ENCODE measurements at regions not wholly inside any gene's neighbourhood (a gene's known extent, or its start where the extent isn't known, plus 50 kb on each side); places are given as distances from the start of the nearest gene placed in this dataset.
"Not testable (repeated sequence)": the region's sequence is repeated elsewhere in the genome, so short reads cannot be mapped to it uniquely, and the experiment has no call there.

DNA sequence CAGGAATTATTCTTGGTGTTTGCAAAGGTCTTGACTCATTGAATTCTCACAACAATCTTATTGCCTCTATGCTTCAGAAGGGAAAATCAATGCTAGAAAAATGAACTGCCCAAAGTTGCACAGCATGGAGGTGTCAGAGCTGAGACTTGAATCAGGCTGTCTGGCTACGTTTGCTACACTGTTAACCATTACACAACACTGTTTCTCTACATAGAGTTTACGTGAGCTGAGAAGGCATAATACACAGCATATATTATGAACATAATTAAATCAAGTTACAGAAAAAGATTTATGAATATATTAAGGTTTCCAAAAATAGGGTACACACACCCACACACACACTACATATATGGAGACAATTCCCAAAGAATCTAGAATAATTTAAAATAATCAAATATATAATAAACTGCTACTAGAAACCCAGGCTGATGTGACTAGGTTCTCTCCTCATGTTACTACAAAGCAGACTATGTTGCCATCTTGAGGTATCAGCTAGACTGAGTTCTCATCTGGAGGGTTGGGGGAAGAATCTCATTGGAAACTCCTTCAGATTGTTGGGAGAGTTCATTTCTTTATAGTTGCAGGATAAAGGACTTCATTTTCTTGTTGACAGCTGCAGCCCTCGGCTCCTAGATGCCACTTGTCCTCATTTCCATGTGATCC, 1270.5 kb downstream of the ARAP2 start:
- Histone ChIP-seq H3K9me3 (ENCODE audit: low read depth, low read length, poor library complexity, severe bottlenecking) (no peaks in the 10 kb centered on the region), H3K27me3 (replicated peaks; ENCODE audit: insufficient read depth, low read depth, low read length, poor library complexity) (no peaks in the 10 kb centered on the region), H3K27ac (ENCODE audit: low read depth, low read length, poor library complexity, severe bottlenecking) (no peak overlapping the region), H3K36me3 (ENCODE audit: insufficient read depth, low read length, poor library complexity, severe bottlenecking) (no peaks in the 10 kb centered on the region), H3K4me1 (ENCODE audit: insufficient read depth, low read length, poor library complexity, severe bottlenecking) (no peaks in the 10 kb centered on the region), H3K4me3 (ENCODE audit: low read depth, low read length, poor library complexity, severe bottlenecking) (no peak overlapping the region)
- intact Hi-C loops (cut with micrococcal nuclease; ENCODE audit: unreplicated experiment), result no loop called here
- ChIA-PET CTCF (no interaction called here), POLR2A (ENCODE audit: low non-redundant PET) (no interaction called here)
- no peak for TF ChIP-seq EZH2 (IDR thresholded peaks at IDR 0.05; ENCODE audit: borderline replicate concordance, low read depth, low read length, poor library complexity, severe bottlenecking)
- no TSS peak for BruUV-seq (replicated peaks)
- DNase-seq (ENCODE audit: low spot score), result no peak

DNA sequence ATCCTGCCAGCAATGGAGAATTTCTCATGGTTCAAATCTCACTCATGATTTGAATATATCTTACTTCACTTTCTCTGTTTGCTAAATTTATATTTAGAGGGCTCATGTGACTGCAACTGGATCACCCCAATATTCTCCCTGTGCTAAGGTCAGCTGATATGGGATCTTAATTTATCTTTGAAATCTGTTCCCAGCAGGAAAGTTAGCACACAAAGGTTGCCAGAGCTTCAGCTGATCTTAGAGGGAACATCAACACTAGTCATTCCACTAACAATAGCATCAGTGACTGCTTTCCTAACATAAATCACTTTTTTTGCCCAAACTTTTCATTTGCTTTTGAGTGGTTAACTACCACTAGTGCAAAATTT, 1270.0 kb downstream of the ARAP2 start:
- no peaks in the 10 kb centered on the region for H3K36me3 ChIP-seq (ENCODE audit: insufficient read depth, low read length, poor library complexity, severe bottlenecking)
- DNase-seq (ENCODE audit: low spot score), result no peak
- H3K9me3 ChIP-seq (ENCODE audit: low read depth, low read length, poor library complexity, severe bottlenecking), result no peaks in the 10 kb centered on the region
- no peak overlapping the region for H3K27ac ChIP-seq (ENCODE audit: low read depth, low read length, poor library complexity, severe bottlenecking)
- ChIA-PET CTCF (no interaction called here), POLR2A (ENCODE audit: low non-redundant PET) (no interaction called here)
- no peaks in the 10 kb centered on the region for H3K27me3 ChIP-seq (replicated peaks; ENCODE audit: insufficient read depth, low read depth, low read length, poor library complexity)
- no peak for TF ChIP-seq CTCF (conservative IDR thresholded peaks at IDR 0.05; ENCODE audit: low read depth, low read length)
- no peak for TF ChIP-seq EZH2 (IDR thresholded peaks at IDR 0.05; ENCODE audit: borderline replicate concordance, low read depth, low read length, poor library complexity, severe bottlenecking)
- no peak overlapping the region for H3K4me3 ChIP-seq (ENCODE audit: low read depth, low read length, poor library complexity, severe bottlenecking)
- intact Hi-C loops (cut with micrococcal nuclease; ENCODE audit: unreplicated experiment), result no loop called here
- no peaks in the 10 kb centered on the region for H3K4me1 ChIP-seq (ENCODE audit: insufficient read depth, low read length, poor library complexity, severe bottlenecking)
- no TSS peak for BruUV-seq (replicated peaks)

DNA sequence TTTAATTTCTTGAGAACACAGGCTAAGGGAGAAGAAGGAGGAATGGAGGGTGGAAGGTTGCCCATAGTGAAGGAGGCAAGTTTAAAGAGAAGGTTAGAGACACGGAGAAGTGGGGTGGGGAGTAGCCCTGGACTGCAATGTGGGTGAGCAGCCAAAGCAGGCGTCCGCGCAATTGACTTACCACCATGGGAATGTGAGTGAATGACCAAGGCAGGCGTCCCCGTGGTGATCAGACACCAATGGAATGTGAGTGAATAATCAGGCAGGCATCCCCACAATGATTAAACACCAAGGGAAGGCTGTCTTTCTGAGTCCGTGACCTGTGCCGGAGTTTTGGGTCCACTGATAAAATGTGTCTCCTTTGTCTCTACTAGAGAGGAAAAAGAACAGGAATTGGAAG, 1223.1 kb downstream of the ARAP2 start:
- POLR2A ChIA-PET (ENCODE audit: low non-redundant PET); CTCF ChIA-PET; H3K9me3 ChIP-seq (ENCODE audit: low read depth, low read length, poor library complexity, severe bottlenecking); H3K4me3 ChIP-seq (ENCODE audit: low read depth, low read length, poor library complexity, severe bottlenecking); intact Hi-C loops (cut with micrococcal nuclease; ENCODE audit: unreplicated experiment); H3K27ac ChIP-seq (ENCODE audit: low read depth, low read length, poor library complexity, severe bottlenecking); H3K27me3 ChIP-seq (replicated peaks; ENCODE audit: insufficient read depth, low read depth, low read length, poor library complexity); BruUV-seq (replicated peaks); DNase-seq (ENCODE audit: low spot score); H3K36me3 ChIP-seq (ENCODE audit: insufficient read depth, low read length, poor library complexity, severe bottlenecking); H3K4me1 ChIP-seq (ENCODE audit: insufficient read depth, low read length, poor library complexity, severe bottlenecking): not testable (repeated sequence)

DNA sequence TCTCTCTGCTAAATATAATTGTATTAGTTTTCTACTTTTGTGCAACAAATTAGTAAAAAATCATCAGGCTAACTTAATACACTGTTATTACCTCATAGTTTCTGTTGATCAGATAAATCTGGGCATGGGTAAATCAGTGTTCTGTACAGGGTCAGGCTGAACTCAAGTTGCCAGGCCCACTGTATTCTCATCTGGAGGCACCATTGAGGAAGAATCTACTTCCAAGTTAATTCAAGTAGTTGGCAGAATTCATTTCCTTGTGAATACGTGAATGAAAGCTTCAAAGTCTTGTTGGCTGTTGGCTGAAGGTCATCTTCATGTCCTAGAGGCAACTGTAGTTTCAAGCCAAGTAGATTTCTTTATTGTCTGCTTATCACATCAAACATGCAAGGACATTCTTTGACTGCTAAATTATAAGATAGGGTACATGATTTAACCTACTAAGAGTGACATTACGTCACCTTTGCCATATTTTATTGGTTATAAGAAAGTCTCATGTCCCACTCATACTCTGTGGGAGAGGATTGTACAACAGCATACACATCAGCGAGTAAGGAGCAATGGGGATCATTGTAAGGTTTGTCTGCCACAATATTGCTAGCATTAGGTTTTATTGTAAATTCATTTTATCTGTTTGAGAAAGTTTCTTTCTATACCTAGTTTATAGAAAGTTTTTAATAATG, 1219.0 kb downstream of the ARAP2 start:
- BruUV-seq (replicated peaks), result no TSS peak
- intact Hi-C loops (cut with micrococcal nuclease; ENCODE audit: unreplicated experiment), result no loop called here
- Histone ChIP-seq H3K4me1 (ENCODE audit: insufficient read depth, low read length, poor library complexity, severe bottlenecking) (no peaks in the 10 kb centered on the region), H3K36me3 (ENCODE audit: insufficient read depth, low read length, poor library complexity, severe bottlenecking) (no peaks in the 10 kb centered on the region), H3K27ac (ENCODE audit: low read depth, low read length, poor library complexity, severe bottlenecking) (no peak overlapping the region), H3K27me3 (replicated peaks; ENCODE audit: insufficient read depth, low read depth, low read length, poor library complexity) (no peaks in the 10 kb centered on the region), H3K9me3 (ENCODE audit: low read depth, low read length, poor library complexity, severe bottlenecking) (no peaks in the 10 kb centered on the region), H3K4me3 (ENCODE audit: low read depth, low read length, poor library complexity, severe bottlenecking) (no peak overlapping the region)
- no peak for DNase-seq (ENCODE audit: low spot score)
- CTCF ChIA-PET, result no interaction called here
- POLR2A ChIA-PET (ENCODE audit: low non-redundant PET), result no interaction called here
- TF ChIP-seq CTCF (conservative IDR thresholded peaks at IDR 0.05; ENCODE audit: low read depth, low read length) (no peak), EZH2 (IDR thresholded peaks at IDR 0.05; ENCODE audit: borderline replicate concordance, low read depth, low read length, poor library complexity, severe bottlenecking) (no peak)
